GM12865 (cell line): ENCODE measurements at regions not wholly inside any gene's neighbourhood (a gene's known extent, or its start where the extent isn't known, plus 50 kb on each side); places are given as distances from the start of the nearest gene placed in this dataset.
A peak's percentile ranks its signal among the peaks of the same experiment; 100 is the strongest.

Source experiments
- DNase-seq: peaks from one replicate; pipeline ENCODE4 v3.0.0; 2010; ENCODE audit warnings: low read depth
- H3K4me3 ChIP-seq: 2 replicates; pipeline ENCODE4 v1.5.1; 2011; ENCODE audit warnings: mild to moderate bottlenecking, low read depth, low read length, control low read depth
- TF ChIP-seq, protein P1 (sequence below): IDR thresholded peaks from 2 replicates; pipeline ENCODE4 v1.5.1; 2011; ENCODE audit warnings: low read length, control low read depth, low read depth, inconsistent platforms; ENCODE audit not compliant: insufficient read depth; ENCODE audit errors: missing control alignments

- H3K4me3 ChIP-seq, result no peak overlapping the region
- TF ChIP-seq, protein P1, sequence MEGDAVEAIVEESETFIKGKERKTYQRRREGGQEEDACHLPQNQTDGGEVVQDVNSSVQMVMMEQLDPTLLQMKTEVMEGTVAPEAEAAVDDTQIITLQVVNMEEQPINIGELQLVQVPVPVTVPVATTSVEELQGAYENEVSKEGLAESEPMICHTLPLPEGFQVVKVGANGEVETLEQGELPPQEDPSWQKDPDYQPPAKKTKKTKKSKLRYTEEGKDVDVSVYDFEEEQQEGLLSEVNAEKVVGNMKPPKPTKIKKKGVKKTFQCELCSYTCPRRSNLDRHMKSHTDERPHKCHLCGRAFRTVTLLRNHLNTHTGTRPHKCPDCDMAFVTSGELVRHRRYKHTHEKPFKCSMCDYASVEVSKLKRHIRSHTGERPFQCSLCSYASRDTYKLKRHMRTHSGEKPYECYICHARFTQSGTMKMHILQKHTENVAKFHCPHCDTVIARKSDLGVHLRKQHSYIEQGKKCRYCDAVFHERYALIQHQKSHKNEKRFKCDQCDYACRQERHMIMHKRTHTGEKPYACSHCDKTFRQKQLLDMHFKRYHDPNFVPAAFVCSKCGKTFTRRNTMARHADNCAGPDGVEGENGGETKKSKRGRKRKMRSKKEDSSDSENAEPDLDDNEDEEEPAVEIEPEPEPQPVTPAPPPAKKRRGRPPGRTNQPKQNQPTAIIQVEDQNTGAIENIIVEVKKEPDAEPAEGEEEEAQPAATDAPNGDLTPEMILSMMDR, result no peak
- DNase-seq, result no peak
These were observed 441.5 kb upstream of the CDH9 start for GRCh38 chr5:27479859-27480258.

DNA sequence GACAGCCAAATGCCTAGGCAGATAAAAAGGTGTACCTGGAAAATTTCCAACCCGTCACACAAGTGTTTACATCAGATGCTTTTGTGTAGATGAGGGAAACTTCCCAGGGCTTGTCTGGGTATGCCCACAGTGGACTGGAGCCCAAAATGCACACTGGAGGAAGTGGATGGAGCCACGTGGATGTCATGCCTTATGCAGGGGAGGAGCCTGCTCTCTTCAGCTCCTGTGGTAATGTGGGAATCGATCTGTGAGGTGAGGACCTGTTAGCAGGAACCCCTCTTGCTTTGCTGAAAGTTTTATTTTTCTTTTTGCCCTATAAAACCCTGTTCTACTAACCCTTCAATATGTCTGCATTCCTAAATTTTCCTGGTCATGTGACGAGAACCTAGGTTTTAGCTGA lies 439.2 kb upstream of the CDH9 start:
- H3K4me3 ChIP-seq, result no peak overlapping the region
- TF ChIP-seq, protein P1, result no peak
- DNase-seq, result no peak

GRCh38 chr5:27476356-27476988 lies 438.1 kb upstream of the CDH9 start:
- DNase-seq, result no peak
- TF ChIP-seq, protein P1, result no peak
- H3K4me3 ChIP-seq, result no peak overlapping the region

DNA sequence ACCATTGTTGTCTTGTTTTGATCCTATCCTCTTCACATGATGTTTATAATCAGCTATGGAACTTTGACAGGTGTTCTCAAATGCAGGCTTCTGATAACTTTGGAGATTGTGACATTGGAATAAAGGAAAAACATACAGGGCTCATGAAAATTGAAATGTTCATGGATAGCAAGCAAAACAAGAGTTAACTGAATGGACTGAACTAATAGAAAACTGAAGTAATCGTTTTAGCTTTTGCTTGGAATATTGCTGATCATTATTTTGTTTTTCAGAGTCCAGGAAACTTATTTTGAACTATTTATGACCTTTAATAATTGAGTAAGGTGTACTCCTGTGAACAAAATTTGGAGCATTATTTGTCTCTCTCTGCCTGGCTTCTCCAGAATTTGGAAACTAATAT lies 436.7 kb upstream of the CDH9 start:
- TF ChIP-seq, protein P1, result no peak

DNA sequence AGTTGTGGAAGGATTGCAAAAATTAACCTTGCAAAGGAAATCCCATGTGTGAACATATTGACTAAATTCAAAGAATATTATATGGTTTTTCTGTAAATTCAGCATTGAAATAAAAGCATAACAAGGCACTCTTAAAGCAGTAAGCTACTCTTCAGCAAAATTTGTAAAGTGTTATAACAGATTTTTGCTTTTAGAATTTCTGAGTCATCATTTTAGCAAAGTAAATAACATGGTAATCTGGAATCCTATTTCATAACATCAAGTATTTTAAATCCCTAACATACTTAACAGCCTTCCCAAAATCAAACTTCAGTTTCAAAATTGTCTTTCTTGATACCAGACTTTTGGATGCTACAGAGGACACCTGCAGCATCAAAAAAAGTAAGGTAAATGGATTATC lies 436.0 kb upstream of the CDH9 start:
- TF ChIP-seq, protein P1, result no peak
- no peak for DNase-seq
- peak overlapping the region; percentile 57; the same call in 1 of the 2 replicates for H3K4me3 ChIP-seq

More for the DNA sequence above, 436.7 kb upstream of the CDH9 start:
- H3K4me3 ChIP-seq, result no peak overlapping the region
- DNase-seq, result no peak

DNA sequence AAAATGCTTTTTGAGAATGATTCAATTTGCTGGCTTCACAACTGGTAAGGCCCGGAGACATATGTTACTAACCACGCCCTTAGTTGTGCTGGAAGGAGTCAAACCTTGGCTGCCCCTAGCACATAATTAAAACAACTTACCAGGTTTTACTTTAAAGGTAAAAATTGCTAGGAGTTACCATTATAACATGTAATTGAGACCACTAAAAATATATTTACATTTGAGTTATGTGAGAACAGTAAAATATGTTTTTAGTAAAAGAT lies 435.6 kb upstream of the CDH9 start:
- no peak for DNase-seq
- TF ChIP-seq, protein P1, result no peak
- peak overlapping the region; percentile 57 for H3K4me3 ChIP-seq
